MM.1S (cell line): ENCODE measurements at regions not wholly inside any gene's neighbourhood (a gene's known extent, or its start where the extent isn't known, plus 50 kb on each side); places are given as distances from the start of the nearest gene placed in this dataset.

Source experiments
- DNase-seq: peaks from one replicate; pipeline ENCODE4 v3.0.0-alpha.2; 2015
- H2AFZ ChIP-seq: fragments of 300-600 bp; sonication (generic); 2 replicates; pipeline ENCODE4 v1.6.0; 2016; ENCODE audit warnings: antibody characterized with exemption, low read length
- H3F3A ChIP-seq: fragments of 300-600 bp; sonication (generic); 2 replicates; pipeline ENCODE4 v1.6.1; 2016; ENCODE audit warnings: mild to moderate bottlenecking, antibody characterized with exemption, low read length, moderate library complexity, mixed read lengths; ENCODE audit not compliant: insufficient read depth
- H3K27ac ChIP-seq: fragments of 300-600 bp; sonication (generic); 2 replicates; pipeline ENCODE4 v1.5.1; 2016; ENCODE audit warnings: mild to moderate bottlenecking, low read length
- H3K27me3 ChIP-seq: fragments of 300-600 bp; sonication (generic); replicated peaks from 2 replicates; pipeline ENCODE4 v1.6.0; 2016; ENCODE audit warnings: low read length; ENCODE audit not compliant: insufficient read depth
- H3K36me3 ChIP-seq: fragments of 300-600 bp; sonication (generic); replicated peaks from 2 replicates; pipeline ENCODE4 v1.6.1; 2016; ENCODE audit warnings: mild to moderate bottlenecking, low read length, mixed read lengths; ENCODE audit not compliant: insufficient read depth
- H3K4me1 ChIP-seq: fragments of 300-600 bp; sonication (generic); 2 replicates; pipeline ENCODE4 v1.6.1; 2016; ENCODE audit warnings: low read length, mixed read lengths
- H3K4me2 ChIP-seq: fragments of 300-600 bp; sonication (generic); 2 replicates; pipeline ENCODE4 v1.6.0; 2016; ENCODE audit warnings: low read depth, low read length
- H3K4me3 ChIP-seq: fragments of 300-600 bp; sonication (generic); 2 replicates; pipeline ENCODE4 v1.5.1; 2016; ENCODE audit warnings: low read length, mixed read lengths
- H3K79me2 ChIP-seq: fragments of 300-600 bp; sonication (generic); 2 replicates; pipeline ENCODE4 v1.6.1; 2016; ENCODE audit warnings: mixed run types, low read length, mixed read lengths
- H3K9ac ChIP-seq: fragments of 300-600 bp; sonication (generic); 2 replicates; pipeline ENCODE4 v1.6.1; 2016; ENCODE audit warnings: low read length, mixed read lengths
- H3K9me2 ChIP-seq: fragments of 300-600 bp; sonication (generic); replicated peaks from 2 replicates; pipeline ENCODE4 v1.6.1; 2016; ENCODE audit warnings: mild to moderate bottlenecking, low read length, mixed read lengths; ENCODE audit not compliant: insufficient read depth
- H3K9me3 ChIP-seq: fragments of 300-600 bp; sonication (generic); replicated peaks from 2 replicates; pipeline ENCODE4 v1.6.1; 2016; ENCODE audit warnings: mild to moderate bottlenecking, low read length, mixed read lengths; ENCODE audit not compliant: insufficient read depth
- H4K20me1 ChIP-seq: fragments of 300-600 bp; sonication (generic); 2 replicates; pipeline ENCODE4 v1.6.1; 2016; ENCODE audit warnings: mild to moderate bottlenecking, low read length, moderate library complexity, mixed read lengths; ENCODE audit not compliant: insufficient read depth
- CTCF ChIP-seq: fragments of 300-600 bp; sonication (generic); IDR thresholded peaks from 2 replicates; pipeline ENCODE4 v1.5.1; 2016; ENCODE audit warnings: antibody characterized with exemption, low read length, mixed read lengths
- EZH2 ChIP-seq: fragments of 300-600 bp; sonication (generic); optimal IDR thresholded peaks from 2 replicates; pipeline ENCODE3; 2017; ENCODE audit warnings: low read depth, mild to moderate bottlenecking, antibody characterized with exemption, low read length, mixed read lengths
- EZH2phosphoT487 ChIP-seq: fragments of 300-600 bp; sonication (generic); IDR thresholded peaks from 2 replicates; pipeline ENCODE4 v1.6.1; 2018; ENCODE audit warnings: antibody characterized with exemption, low read length

GRCh38 chr13:112245179-112245724 lies 130.9 kb upstream of the SPACA7 start:
- Histone ChIP-seq H3K27me3 (peaks cover 8% of the 10 kb centered on the region; the same call in 1 of the 2 replicates), H3K27ac (no peak overlapping the region), H3K79me2 (no peaks in the 10 kb centered on the region), H3K4me1 (no peaks in the 10 kb centered on the region), H2AFZ (no peak overlapping the region), H3K9me3 (no peaks in the 10 kb centered on the region), H3K4me3 (no peak overlapping the region), H3F3A (no peaks in the 10 kb centered on the region), H3K9ac (no peak overlapping the region), H3K4me2 (no peak overlapping the region), H4K20me1 (no peaks in the 10 kb centered on the region), H3K36me3 (no peaks in the 10 kb centered on the region), H3K9me2 (no peaks in the 10 kb centered on the region)
- DNase-seq, result no peak
- no peak for TF ChIP-seq CTCF

GRCh38 chr13:112245989-112246388 lies 130.2 kb upstream of the SPACA7 start:
- Histone ChIP-seq H3K9ac (no peak overlapping the region), H4K20me1 (no peaks in the 10 kb centered on the region), H3K9me2 (no peaks in the 10 kb centered on the region), H2AFZ (no peak overlapping the region), H3K4me3 (no peak overlapping the region), H3K4me2 (no peak overlapping the region), H3F3A (no peaks in the 10 kb centered on the region), H3K79me2 (no peaks in the 10 kb centered on the region), H3K27ac (no peak overlapping the region), H3K4me1 (no peaks in the 10 kb centered on the region), H3K9me3 (no peaks in the 10 kb centered on the region), H3K27me3 (peaks cover 8% of the 10 kb centered on the region; the same call in 1 of the 2 replicates), H3K36me3 (no peaks in the 10 kb centered on the region)
- no peak for DNase-seq
- TF ChIP-seq CTCF, result no peak
- TF ChIP-seq EZH2, result no peak
- TF ChIP-seq EZH2phosphoT487, result no peak

GRCh38 chr13:112246731-112247470 lies 129.3 kb upstream of the SPACA7 start:
- no peak overlapping the region for H3K9ac ChIP-seq
- no peak overlapping the region for H3K4me2 ChIP-seq
- no peaks in the 10 kb centered on the region for H4K20me1 ChIP-seq
- H3K4me3 ChIP-seq, result no peak overlapping the region
- H3F3A ChIP-seq, result no peaks in the 10 kb centered on the region
- no peak overlapping the region for H3K27ac ChIP-seq
- no peak for TF ChIP-seq EZH2
- TF ChIP-seq EZH2phosphoT487, result no peak
- no peak for TF ChIP-seq CTCF
- H3K27me3 ChIP-seq, result peaks cover 8% of the 10 kb centered on the region; the same call in 1 of the 2 replicates
- no peaks in the 10 kb centered on the region for H3K79me2 ChIP-seq
- H3K4me1 ChIP-seq, result no peaks in the 10 kb centered on the region
- H3K36me3 ChIP-seq, result no peaks in the 10 kb centered on the region
- DNase-seq, result no peak
- no peaks in the 10 kb centered on the region for H3K9me3 ChIP-seq
- no peaks in the 10 kb centered on the region for H3K9me2 ChIP-seq
- H2AFZ ChIP-seq, result no peak overlapping the region
